T-helper 1 cell (primary cell): ENCODE measurements at regions not wholly inside any gene's neighbourhood (a gene's known extent, or its start where the extent isn't known, plus 50 kb on each side); places are given as distances from the start of the nearest gene placed in this dataset.
"Not testable (repeated sequence)": the region's sequence is repeated elsewhere in the genome, so short reads cannot be mapped to it uniquely, and the experiment has no call there.

Experiments
- DNase-seq, 5 donors: peaks; one replicate each; pipeline ENCODE4 v3.0.0-alpha.2; 2012 to 2020

- DNase-seq, result no peak
Observed at GRCh38 chr13:76607866-76608265, 278.3 kb downstream of the KCTD12 start.

- no peak for DNase-seq
Observed at GRCh38 chr13:76600081-76600480, 286.1 kb downstream of the KCTD12 start.

- DNase-seq, result no peak
Observed at GRCh38 chr13:76597868-76598267, 288.3 kb downstream of the KCTD12 start.

- no peak for DNase-seq
Observed at GRCh38 chr13:76596216-76596615, 290.0 kb downstream of the KCTD12 start.

- no peak for DNase-seq
Observed at GRCh38 chr13:76594435-76594834, 291.8 kb downstream of the KCTD12 start.

- no peak for DNase-seq
Observed at GRCh38 chr13:76586842-76587241, 299.4 kb downstream of the KCTD12 start.

GRCh38 chr13:76579701-76580100 lies 306.5 kb downstream of the KCTD12 start:
- DNase-seq, result no peak

- DNase-seq, result not testable (repeated sequence)
Observed at GRCh38 chr13:76575634-76576033, 310.6 kb downstream of the KCTD12 start.

GRCh38 chr13:76570510-76570971 lies 315.7 kb downstream of the KCTD12 start:
- no peak for DNase-seq

- DNase-seq, result no peak
Observed at GRCh38 chr13:76556627-76557026, 329.6 kb downstream of the KCTD12 start.

- DNase-seq, result no peak
Observed at GRCh38 chr13:76552807-76553206, 333.4 kb downstream of the KCTD12 start.

GRCh38 chr13:76552041-76552772 lies 334.0 kb downstream of the KCTD12 start:
- no peak for DNase-seq

GRCh38 chr13:76542176-76542575 lies 344.0 kb downstream of the KCTD12 start:
- no peak for DNase-seq

- DNase-seq, result no peak
Observed at GRCh38 chr13:76538004-76538403, 348.2 kb downstream of the KCTD12 start.

- no peak for DNase-seq
Observed at GRCh38 chr13:76533251-76533650, 353.0 kb downstream of the KCTD12 start.

GRCh38 chr13:76527041-76527440 lies 359.2 kb downstream of the KCTD12 start:
- DNase-seq, result no peak

- DNase-seq, result no peak
Observed at GRCh38 chr13:76523740-76524340, 362.4 kb downstream of the KCTD12 start.

- DNase-seq, result no peak
Observed at GRCh38 chr13:76522083-76522755, 364.0 kb downstream of the KCTD12 start.

- no peak for DNase-seq
Observed at GRCh38 chr13:76519685-76520084, 366.5 kb downstream of the KCTD12 start.

GRCh38 chr13:76516586-76516985 lies 369.6 kb downstream of the KCTD12 start:
- DNase-seq, result no peak

- DNase-seq, result no peak
Observed at GRCh38 chr13:76516013-76516412, 370.2 kb downstream of the KCTD12 start.

- no peak for DNase-seq
Observed at GRCh38 chr13:76512721-76513145, 373.5 kb downstream of the KCTD12 start.

GRCh38 chr13:76505437-76505836 lies 380.8 kb downstream of the KCTD12 start:
- DNase-seq, result no peak

GRCh38 chr13:76503766-76504165 lies 382.4 kb downstream of the KCTD12 start:
- no peak for DNase-seq
